IMR-90 (cell line): ENCODE measurements at regions not wholly inside any gene's neighbourhood (a gene's known extent, or its start where the extent isn't known, plus 50 kb on each side); places are given as distances from the start of the nearest gene placed in this dataset.

ENCODE experiments used
- BHLHE40 ChIP-seq: fragments of 150-350 bp; IDR thresholded peaks from 2 replicates; pipeline ENCODE4 v1.6.1; 2016; ENCODE audit warnings: mild to moderate bottlenecking, low read depth, low read length
- CTCF ChIP-seq: conservative IDR thresholded peaks from 2 replicates; pipeline ENCODE4 v1.5.1; 2012; ENCODE audit warnings: mild to moderate bottlenecking, low read depth, low read length, improper control_type of control experiment
- MAZ ChIP-seq: IDR thresholded peaks from 2 replicates; pipeline ENCODE4 v1.6.1; 2012; ENCODE audit warnings: low read depth, mild to moderate bottlenecking, low read length, improper control_type of control experiment, moderate library complexity, borderline replicate concordance
- POLR2A ChIP-seq: IDR thresholded peaks from 2 replicates; pipeline ENCODE4 v1.6.1; 2012; ENCODE audit warnings: mild to moderate bottlenecking, low read depth, low read length
- RCOR1 ChIP-seq: IDR thresholded peaks from 2 replicates; pipeline ENCODE4 v1.6.1; 2012; ENCODE audit warnings: mild to moderate bottlenecking, low read length, improper control_type of control experiment; ENCODE audit not compliant: insufficient replicate concordance
- TF ChIP-seq, protein P1 (sequence below): fragments of 150-350 bp; IDR thresholded peaks from 2 replicates; pipeline ENCODE4 v1.6.1; 2016; ENCODE audit warnings: low read depth, mild to moderate bottlenecking, low read length, moderate library complexity, borderline replicate concordance

DNA sequence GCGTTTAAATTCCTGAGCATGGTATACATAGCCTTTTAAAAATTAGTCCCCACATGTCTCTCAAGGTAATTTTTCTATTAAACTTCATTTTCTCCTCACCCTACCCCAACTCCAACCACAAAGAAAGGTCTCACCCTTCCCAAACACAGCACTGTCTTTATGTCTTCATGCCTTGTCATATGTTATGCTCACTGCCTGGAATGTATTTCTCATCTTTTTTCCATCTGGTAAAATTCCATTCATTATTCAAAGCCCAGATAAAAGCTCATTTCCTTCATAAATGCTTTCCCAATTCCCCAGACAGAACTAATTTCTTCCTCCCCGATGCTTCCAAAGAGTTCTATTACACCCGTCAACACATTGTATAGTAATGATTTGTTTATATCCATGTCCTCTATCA, 302.0 kb downstream of the ALDH8A1 start:
- no peak for TF ChIP-seq POLR2A
- TF ChIP-seq MAZ, result no peak
- no peak for TF ChIP-seq CTCF
- TF ChIP-seq BHLHE40, result no peak
- TF ChIP-seq RCOR1, result no peak
- TF ChIP-seq, protein P1, sequence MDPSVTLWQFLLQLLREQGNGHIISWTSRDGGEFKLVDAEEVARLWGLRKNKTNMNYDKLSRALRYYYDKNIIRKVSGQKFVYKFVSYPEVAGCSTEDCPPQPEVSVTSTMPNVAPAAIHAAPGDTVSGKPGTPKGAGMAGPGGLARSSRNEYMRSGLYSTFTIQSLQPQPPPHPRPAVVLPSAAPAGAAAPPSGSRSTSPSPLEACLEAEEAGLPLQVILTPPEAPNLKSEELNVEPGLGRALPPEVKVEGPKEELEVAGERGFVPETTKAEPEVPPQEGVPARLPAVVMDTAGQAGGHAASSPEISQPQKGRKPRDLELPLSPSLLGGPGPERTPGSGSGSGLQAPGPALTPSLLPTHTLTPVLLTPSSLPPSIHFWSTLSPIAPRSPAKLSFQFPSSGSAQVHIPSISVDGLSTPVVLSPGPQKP, result no peak
